HG02759 (cell line): ENCODE measurements at regions not wholly inside any gene's neighbourhood (a gene's known extent, or its start where the extent isn't known, plus 50 kb on each side); places are given as distances from the start of the nearest gene placed in this dataset.

Source experiments
- ATAC-seq: cut with Tn5 transposase; IDR thresholded peaks from one replicate; pipeline ENCODE4 v1.9.1; 2021; ENCODE audit warnings: mild to moderate bottlenecking, moderate library complexity; ENCODE audit not compliant: unreplicated experiment

DNA sequence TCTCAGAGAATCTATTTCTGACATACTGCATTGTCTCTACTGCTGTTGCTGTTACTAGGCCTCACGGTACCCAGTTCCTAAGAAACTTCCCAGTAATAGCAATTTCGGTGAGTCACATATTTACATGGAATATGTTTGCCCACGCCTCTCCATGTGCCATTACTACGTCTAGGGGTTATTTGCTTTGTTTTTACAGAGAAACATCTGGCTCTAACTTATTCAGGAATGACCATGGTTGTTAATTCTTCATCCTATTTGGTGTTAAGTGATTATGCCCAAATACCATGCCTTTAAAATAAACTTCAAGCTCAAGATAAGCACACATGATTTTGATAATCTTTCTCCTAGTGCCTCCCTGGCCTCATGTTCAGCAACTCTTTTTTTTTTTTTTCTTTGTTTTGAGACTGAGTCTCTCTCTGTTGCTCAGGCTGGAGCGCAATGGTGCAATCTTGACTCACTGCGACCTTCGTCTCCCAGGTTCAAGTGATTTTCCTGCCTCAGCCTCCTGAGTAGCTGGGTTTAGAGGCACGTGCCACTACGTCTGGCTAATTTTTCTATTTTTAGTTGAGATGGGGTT lies 101.0 kb upstream of the HS3ST1 start:
- no peak for ATAC-seq

DNA sequence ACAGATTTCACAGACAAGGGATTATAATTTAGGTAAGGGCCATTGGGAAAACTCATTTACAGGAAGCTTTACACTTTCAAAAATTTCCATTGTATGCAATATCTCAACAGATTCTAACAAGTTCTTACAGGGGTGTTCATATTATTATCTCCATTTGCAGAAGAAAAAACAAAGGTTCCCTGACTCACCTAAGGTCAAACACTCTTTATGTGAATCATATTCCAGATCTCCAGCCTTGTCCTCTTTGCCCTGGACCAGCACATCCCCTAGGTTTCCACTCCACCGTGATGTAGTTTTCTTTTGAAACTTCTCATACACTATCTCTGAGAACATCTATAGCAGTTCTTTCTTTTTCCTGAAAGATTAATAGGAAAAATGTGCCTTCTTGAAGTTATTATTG lies 96.4 kb upstream of the HS3ST1 start:
- no peak for ATAC-seq

DNA sequence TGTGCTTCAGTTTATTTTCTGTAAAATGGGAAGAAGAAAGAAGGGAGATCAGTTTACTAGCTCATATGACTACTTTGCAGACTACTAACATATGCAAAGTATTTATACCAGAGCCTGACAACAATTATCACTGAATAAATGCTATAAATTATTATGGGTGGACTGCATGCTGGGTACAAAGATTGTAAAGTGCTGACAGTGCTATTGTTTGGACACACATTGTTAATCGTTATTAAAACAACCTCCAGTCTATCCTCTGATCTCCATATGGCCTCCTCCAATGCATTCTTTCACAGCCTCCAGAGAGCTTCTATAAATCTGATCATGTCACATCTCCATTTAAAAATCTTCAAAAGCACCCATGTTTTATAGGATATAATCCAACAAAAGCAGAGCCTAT lies 90.1 kb upstream of the HS3ST1 start:
- ATAC-seq, result no peak

DNA sequence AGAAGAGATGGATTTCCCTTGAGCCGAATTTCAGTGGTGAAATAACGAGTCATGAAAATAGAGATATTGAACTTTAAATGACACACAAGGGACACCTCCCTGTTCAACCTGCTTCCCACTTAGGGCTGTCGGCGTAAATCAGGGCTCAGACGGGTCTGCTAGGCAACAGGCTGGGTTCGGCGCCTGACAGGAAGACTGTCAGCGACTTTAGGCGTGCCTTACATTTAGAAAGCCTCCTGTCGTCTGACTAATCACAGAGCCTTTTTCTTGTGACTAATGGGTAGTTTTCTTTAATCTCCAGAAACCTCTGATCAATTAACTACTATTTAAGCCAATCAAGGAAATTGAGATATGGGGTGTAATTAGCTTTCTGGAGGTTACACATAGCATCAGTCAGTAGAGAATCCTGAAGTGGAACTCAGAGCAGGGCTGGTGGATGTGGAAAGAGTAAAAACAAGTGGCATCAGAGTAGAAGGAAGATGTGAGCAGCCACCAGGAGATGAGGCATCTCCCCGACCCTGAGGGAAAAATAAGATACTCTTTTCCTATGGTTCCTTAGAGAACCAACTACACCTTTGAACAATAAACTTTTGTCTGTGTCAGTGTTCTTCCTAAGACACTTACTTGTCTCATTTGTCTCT lies 86.2 kb upstream of the HS3ST1 start:
- no peak for ATAC-seq

DNA sequence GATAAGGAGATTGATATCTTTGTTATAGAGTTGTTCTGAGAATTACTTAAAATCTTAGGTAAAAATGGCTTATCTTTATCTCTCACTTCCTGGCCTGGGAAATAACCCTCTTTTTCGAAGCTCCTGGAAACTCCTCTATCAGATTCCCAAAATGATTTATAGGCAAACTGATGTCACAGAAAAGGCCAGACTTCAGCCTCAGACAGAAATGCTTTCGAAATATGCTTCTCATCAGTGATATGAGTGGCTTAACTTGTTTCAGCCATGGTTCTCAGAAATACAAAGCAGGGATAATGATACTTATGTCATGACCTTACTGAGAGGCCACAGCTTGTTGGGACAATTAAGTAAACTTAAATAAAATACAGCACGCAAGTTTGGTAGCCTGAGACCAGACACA lies 85.3 kb upstream of the HS3ST1 start:
- ATAC-seq, result no peak

DNA sequence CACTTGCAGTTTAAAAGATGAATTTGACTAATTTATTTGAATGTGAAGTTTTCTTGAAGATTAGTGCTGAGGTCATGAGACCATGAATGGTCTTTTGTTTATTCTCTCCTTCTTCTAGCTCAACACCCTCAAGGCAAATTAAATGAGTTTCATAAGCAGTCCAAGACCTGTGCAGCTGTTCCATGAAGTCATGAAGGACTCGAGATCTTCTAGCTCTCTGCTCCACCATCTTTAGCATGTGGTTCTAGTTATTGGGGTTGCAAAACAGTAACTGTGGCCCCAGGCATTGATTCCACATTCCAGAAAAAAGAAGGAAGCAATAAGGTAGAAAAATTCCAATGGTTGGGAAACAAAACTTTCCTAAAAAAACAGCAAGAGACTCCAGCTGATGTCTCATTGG lies 84.2 kb upstream of the HS3ST1 start:
- ATAC-seq, result no peak

DNA sequence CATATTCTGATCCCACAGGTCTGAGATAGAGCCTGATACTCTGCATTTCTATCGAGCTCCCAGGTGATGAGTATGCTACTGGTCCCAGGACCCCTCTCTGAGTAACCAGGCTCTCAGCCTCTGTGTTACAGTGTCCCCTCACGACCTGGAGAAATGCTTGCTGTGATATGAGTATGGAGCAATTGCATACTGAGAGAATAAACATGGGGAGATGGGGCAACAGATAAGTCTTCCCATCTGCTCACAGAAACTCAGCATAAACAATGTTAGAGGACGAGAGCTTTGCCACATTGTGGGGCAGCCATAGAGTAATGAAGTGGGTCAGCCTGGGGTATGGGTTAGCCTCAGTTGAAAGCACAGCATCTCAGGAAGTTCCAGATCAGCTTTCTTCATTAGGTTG lies 82.6 kb upstream of the HS3ST1 start:
- no peak for ATAC-seq

DNA sequence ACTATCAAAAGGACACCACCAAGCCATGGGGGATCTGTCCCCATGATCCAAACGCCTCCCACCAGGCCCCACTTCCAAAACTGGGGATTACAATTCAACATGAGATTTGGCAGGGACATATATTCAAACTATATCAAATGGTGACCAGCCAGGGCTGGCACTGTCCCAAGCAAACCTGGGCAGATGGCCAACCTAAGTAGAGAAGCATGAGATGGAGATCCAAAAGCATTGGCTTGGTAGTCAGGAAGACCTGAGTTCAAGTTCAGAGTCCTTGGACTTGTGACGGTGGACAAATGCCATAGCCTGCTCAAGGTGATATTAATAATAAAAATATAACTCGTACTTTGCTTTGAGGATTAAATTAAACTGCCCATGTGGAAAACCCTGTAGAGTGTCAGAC lies 79.2 kb upstream of the HS3ST1 start:
- ATAC-seq, result no peak

DNA sequence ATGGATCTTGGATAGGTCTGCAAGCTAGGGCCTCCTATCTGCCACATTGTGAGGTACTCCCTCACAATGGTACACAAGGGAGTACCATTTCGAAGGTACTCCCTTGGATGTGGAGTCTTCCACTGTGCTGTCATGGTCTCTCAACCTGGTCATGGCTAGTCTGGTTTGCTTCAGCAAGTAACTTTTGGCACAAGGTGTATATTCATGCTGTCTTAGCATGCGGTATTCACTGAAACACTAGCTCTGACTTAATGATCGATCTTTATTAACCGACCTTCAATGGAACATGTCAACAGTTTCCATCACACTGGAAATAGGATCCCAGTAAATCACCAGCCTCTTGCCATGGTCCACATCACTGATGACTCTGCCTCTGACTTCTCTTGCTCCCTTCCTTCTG lies 77.5 kb upstream of the HS3ST1 start:
- ATAC-seq, result no peak

DNA sequence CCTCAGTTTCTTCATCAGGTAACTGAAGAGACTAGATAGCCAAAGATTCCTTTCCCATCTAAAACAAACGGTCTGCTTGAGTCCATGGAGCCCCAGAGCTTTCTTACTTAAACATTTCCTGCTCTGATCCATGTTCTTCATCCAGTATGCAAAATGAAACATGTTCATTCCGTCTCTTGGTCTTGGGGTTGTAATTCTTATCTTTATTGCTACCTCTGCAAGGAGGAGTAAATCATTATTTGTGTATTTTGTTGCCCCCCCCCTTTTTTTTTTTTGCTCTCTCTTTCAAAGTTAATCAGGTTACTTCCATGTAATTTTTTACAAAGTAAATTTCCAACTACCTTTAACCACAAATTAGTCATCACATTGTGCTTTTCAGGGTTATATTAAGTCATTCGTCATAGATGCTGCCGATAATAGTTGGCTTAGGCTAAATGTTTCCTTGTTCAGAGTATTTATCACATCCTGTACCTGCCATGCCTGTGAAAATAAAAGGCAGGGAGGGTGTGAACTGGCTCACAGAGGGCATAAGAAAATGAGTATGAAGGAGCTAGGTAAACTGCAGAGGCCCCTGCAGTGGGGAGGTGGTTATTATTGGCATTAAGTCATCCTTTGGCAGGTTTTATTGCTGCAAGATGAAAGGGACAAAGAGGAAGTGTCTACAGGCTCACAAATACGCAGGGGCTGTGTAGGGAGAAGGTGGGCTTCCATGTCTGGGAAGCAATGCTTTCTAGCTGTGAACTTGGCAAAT lies 76.7 kb upstream of the HS3ST1 start:
- ATAC-seq, result no peak

DNA sequence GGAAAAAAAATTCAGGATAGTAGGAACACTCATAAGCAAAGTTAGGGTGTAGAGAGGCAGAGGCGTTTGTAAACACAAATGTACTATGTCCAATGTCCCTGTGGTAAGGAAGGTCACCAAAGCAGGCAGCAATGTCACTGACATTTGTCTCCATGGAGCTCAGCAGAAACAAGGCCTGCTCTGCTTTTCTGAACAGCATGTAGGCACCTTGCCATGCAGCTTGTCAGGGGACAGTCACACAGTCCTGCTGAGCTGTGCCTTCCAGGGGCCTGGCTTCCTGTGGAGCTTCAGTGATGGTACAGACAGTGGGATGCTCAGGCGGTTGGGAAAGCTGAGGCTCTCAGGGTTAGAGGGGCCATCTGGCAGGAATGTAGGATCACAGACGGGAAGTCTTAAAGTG lies 74.5 kb upstream of the HS3ST1 start:
- ATAC-seq, result no peak

DNA sequence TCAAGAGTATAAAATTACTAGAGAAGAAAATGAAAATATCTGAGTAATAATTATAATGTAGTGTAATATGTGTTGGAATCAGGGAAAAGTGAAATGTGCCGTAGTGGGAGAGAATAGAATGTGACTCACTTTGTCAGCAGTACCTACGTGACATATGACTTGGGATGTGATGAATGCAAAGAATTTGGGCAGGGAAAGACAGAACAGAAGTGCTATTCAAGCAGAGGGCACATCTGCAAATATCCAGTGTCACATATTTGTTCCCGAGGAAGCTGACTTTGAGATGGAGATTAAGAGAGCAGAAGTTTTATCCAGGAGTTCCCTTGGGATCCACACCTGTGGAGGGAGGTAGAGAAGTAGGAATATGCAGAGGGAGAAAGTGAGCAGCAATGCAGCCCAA lies 69.3 kb upstream of the HS3ST1 start:
- ATAC-seq, result no peak

DNA sequence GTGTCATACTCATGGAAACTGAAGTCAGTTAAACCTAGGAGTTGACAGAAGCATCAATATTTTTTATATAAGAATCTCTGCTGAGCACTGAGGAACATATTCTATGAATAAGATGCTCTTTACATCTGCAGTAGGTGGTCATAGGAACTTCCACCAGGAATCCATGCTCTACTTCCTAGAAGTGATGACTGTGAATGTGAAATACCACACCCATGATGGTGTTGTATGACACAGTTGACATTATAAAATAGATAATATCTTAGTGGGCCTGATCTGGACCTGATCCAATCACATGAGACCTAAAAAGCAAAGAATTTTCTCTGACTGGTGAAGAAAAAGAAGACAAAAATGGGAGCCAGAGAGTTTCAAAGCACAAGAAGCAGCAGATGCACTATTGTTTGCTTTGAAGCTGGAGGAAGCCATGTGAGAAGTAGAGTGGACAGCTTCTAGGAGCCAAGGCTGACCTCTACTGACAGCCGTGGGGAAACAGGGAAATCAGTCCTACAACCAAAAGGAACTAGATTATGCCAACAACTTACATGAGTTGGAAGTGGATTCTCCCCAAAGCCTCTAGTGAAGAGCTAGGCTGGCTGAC lies 68.6 kb upstream of the HS3ST1 start:
- ATAC-seq, result no peak

DNA sequence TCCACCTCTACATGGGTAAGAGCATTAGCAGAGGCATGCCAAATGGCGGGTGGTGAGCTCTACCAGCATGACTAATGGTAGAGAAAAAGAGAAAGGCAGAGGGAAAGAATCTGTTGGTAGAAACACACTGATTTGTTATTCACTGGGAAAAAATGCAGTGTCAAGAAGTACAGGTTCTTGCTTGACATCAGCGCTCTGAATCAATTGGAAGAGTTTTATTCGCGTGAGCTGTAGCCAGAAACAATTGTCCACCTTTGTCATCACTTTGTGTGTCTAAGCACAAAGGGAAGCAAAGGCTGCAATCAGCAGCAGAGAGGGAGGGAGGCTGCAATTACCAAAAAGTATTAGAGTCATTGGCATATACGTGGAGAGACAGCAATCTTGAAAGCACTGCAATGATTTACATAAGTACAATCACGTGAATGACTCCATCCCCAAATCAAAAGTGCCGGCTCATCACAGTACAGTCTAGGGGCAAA lies 67.7 kb upstream of the HS3ST1 start:
- no peak for ATAC-seq

DNA sequence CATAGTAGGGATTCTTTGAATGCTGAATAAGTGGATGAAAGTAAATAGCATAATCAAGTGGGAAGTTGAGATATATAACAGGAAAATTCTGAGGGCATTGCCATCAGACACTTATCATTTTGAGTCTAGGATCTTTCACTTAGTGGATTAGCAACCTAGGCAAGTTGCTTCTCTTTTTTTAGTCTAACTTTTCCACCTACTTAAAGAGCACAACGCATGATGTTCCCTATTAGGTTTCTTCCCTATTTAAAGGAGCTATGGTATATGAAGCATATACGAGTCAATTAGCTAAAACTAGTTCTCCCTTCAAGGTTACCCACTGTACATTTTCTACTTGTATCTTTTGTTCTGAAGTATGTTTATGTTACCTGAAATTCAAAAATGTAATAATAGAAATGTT lies 67.1 kb upstream of the HS3ST1 start:
- no peak for ATAC-seq

DNA sequence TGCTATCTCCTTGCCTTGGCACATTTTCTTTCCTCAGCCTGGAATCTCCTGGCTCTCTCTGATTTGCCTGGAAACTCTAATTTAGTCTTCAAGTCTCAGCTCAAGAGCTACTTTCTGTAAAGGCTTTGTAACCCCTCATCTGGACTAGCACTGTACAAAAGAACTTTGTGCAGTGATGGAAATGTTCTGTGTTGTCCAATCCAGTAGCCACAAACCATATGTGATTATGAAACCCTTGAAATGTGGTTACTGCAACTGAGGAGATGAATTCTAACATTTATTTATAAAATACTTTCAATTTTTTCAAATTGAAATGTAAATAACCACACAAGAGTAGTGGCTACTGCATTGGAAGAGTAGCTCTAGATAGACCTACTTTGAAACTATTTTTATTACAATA lies 66.6 kb upstream of the HS3ST1 start:
- ATAC-seq, result no peak

DNA sequence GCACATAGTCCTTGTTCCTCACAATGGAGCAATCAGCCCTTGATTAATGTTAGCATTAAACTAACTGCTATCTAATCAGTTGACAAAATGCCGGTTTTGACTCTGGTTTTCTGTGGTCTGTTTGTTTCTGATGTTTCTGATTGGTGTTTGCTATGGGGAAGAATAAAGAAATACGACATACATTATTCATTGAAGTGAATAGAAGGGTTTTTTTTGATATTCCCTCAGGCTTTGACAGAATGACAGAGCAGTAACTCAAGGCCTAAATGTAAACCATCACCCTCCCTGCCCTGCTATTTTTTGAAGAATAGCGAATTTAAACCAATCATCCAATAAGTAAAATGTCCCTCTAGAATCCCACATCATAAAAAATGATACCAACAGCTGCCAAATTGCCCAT lies 65.5 kb upstream of the HS3ST1 start:
- ATAC-seq, result no peak

DNA sequence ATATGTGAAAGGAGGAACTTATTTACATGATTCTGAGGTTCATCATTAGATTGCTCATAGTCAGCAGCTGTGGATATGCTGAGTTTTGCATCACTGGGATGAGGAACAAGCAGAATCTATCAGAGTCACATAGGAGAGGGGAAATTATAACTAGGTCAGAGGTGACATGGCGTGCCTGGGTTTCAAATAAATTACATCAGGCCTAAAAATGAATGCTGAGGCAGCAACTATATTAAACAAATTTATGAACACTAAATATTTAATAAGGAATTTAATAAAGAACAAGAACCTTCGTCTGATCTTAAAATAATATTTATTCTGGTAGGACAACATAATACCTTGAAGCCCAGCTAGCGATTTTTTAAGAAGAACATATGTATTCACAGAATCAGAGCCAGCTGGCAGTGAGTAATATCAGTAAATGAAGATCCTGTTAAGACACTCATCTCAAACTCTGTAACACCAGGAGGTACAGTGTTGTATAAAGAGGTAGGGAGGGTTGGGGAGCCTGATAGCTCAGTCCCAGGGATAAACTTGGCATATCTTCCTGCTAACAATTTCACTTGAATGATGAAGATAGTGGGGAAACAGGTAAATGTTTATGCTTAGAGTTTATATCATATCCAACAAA lies 60.9 kb upstream of the HS3ST1 start:
- ATAC-seq, result no peak

DNA sequence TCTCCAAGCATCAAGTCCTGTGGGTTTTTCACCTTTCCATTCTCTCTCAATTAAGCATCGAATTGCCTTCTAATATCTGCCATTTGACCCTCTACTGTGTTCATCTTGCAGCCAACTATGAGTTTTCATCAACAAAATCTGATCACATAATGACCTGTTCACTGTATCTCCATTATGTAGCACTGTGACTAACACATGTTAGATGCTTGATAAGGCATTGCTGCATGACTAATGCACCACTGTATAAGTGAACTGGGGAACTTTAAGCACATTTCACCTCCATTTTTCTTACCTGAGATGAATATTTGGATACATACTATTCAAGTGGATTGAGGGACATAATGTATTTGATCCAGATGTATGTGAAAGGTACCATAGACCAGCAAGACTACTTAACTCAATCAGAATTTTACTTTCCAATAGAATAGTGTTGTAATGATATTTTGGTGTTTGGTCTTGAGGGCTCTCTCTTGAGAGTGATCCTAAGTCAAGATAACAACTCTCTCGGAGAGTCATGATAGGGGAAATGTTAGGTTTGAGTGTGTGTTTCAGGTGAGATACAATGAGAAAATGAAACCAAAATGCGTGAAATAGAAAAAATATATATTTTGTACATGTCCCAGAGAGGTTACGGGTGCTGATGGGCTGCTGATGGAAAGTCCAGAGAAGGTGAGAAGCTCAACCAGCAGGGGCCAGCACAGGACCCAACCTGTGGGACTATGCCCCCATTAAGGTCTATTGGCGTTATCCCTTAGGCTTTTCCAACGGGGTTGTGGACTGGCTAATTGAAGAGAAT lies 60.2 kb upstream of the HS3ST1 start:
- ATAC-seq, result no peak

DNA sequence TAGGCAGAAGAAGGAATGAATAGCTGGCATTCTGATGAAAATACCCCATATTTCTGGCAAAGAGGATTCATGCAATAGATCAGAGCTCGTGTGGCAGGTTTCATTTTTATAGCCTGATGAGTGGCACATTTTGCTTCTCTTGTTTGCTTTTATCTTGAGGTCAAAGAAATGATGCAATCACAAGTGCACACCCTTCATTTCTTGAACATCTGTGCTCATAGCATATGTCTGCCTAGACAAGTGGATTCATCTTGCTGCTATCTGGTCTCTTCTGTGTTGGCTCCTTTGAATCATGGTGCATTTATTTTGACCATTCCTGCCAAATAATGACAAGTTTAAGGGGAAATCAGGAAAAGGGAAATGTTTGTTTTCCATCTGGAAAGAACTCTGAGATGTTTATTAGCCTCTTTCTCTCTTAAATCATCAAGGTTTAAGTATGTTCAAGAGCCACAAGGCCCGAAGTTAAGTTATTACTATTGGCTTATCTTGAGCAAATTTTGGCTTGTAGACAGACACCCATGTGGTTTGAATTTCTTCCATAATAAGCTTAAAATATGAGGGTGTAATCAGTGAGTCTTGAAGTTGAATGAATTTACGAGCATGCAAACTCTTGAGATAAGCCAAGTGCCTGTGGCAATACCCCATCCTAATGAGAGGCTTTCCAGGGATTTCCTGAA lies 59.3 kb upstream of the HS3ST1 start:
- ATAC-seq, result no peak
